Omental fat pad (tissue), 3 donors: ENCODE measurements at regions not wholly inside any gene's neighbourhood (a gene's known extent, or its start where the extent isn't known, plus 50 kb on each side); places are given as distances from the start of the nearest gene placed in this dataset.

Source experiments
- ATAC-seq: fragments of 150-250 bp; one replicate; pipeline ENCODE4 v1.9.1; 2016; ENCODE audit warnings: mild to moderate bottlenecking, moderate library complexity; ENCODE audit not compliant: low FRiP score
- DNase-seq: peaks from one replicate; pipeline ENCODE4 v3.0.0-alpha.2; 2019; ENCODE audit warnings: low spot score
- TF ChIP-seq, protein P1 (sequence below), 3 donors: fragments of 450-650 bp; IDR thresholded peaks; one replicate each; pipeline ENCODE4 v1.5.1; 2016 to 2017; ENCODE audit warnings: antibody characterized with exemption in 3 of 3, mild to moderate bottlenecking in 3 of 3, moderate library complexity in 2 of 3

DNA sequence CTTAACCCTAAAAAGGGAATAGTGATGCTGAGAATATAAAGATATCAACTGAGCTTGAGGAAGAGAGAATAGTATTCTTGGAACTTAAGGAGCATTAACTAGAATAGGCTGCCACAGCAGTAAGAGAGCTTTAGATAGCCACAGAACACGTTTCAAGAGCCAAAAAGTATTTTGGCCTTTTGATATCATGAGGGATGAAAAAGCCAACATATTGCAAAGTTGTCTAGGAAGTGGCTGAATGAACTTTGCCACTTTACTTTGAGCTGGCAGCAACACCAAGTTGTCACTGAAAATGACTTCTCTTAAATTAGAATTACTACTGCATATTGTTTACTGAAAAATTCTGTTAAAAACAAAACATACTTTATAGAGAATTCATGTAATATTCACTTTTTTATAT is 1476.2 kb downstream of the MRPL39 start:
- ATAC-seq (no peak), DNase-seq (no peak)
- TF ChIP-seq, protein P1, sequence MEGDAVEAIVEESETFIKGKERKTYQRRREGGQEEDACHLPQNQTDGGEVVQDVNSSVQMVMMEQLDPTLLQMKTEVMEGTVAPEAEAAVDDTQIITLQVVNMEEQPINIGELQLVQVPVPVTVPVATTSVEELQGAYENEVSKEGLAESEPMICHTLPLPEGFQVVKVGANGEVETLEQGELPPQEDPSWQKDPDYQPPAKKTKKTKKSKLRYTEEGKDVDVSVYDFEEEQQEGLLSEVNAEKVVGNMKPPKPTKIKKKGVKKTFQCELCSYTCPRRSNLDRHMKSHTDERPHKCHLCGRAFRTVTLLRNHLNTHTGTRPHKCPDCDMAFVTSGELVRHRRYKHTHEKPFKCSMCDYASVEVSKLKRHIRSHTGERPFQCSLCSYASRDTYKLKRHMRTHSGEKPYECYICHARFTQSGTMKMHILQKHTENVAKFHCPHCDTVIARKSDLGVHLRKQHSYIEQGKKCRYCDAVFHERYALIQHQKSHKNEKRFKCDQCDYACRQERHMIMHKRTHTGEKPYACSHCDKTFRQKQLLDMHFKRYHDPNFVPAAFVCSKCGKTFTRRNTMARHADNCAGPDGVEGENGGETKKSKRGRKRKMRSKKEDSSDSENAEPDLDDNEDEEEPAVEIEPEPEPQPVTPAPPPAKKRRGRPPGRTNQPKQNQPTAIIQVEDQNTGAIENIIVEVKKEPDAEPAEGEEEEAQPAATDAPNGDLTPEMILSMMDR (IDR thresholded peaks at IDR 0.05) = no peak

DNA sequence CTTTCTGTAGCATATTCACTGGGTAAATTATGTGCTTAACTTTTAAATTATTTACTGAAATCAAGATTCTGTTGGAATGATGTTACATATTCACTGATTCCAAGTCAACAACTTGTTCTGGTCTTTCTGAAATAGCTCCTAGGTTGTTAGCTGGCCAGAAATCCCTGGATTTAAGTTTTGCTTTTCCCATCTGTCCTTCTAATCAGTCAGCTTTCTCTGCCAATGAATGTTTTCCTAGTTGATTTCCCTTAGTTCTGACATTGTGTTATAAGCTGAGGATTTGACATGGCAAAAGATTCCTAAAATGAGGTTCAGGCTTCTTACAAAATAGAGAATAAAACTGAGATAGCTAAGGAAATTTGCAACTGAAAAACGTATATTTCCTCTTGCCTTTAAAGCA is 1479.6 kb downstream of the MRPL39 start:
- no peak for ATAC-seq
- no peak for DNase-seq
- TF ChIP-seq, protein P1 (IDR thresholded peaks at IDR 0.05) = no peak

DNA sequence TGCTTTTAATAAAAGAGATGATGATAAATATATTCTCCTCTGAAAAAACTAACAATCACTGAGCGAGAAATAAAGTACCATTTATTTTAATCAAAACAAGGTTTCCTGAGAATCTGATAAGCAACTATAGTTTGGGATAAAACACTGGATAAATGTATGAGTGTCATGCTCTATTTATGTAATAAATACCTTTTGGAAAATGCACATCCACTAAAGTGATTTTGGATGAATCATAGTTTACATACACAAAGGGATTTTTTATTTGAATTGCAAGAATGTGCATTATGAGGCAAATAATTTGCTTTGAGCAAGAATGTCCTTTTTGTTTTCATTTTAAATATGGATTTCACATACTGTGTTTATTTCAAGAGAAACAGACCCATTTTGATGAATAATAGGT is 1483.5 kb downstream of the MRPL39 start:
- DNase-seq (no peak), ATAC-seq (no peak)
- TF ChIP-seq, protein P1 (IDR thresholded peaks at IDR 0.05) = no peak

DNA sequence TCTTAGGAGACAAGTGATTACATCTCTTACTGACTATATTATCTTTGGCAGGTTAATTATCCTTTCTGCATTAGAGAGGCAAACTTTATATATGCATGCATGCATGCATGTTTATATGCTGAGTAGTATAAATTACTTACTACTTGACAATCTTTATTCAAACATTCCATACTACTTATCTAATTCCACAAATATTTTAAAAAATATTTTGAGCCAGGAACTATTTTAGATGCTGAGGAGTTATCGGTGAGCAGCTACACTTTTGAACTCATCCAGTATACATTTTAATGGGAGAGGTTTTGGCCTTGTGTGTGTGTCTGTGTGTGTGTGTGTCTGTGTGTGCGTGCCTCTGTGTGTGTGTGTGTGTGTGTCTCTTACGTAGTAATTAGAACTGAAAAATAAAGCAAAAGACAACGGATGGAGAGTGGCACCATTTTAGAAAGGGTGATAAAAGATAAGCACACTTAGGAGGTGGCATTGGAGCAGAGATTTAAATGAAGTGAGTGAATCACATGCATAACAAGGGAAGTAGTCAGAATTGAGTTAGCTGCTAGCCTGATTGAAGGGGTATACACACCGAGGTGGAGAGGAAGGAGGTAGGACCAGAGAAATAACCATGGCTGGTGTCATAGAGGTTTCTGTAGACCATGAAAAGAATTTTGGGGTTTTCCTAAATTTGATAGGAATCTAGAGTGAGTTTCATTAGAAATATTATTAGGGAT is 1488.4 kb downstream of the MRPL39 start:
- TF ChIP-seq, protein P1 (IDR thresholded peaks at IDR 0.05) = no peak
- ATAC-seq = no peak

DNA sequence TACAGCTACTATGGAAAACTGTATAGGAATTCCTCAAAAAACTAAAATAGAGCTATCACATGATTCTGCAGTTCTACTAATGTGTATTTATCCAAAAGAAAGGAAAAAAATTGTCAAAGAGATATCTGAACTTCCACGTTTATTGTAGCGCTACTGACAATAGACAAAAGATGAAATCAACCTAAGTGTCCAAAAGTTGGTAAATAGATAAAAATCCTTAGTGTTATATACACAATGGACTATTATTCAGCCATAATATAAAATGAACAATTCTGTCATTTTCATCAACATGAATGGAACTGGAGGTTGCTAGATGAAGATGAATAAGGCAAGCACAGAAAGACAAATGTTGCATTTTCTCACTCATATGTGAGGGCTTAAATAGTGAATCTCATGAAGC is 1492.1 kb downstream of the MRPL39 start:
- TF ChIP-seq, protein P1 (IDR thresholded peaks at IDR 0.05) = no peak
- DNase-seq (no peak), ATAC-seq (no peak)

More for the DNA sequence above, 1488.4 kb downstream of the MRPL39 start:
- no peak for DNase-seq

DNA sequence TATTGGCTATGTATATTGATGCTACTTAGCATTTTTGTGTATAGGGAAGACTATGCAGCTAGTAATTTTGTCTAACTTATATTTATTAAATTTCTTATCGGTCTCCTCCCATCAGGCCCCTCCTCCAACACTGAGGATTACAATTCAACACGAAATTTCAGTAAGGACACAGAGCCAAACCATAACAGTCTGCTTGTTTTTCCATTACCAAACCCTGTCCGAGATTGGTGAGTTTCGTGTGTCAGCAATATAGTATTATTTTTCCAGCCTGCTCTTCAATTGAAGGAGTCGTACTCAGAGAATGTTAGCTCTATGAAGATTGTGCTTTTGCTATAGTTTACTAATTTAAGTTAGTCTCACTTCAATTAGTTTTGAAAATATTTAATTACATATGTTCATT is 1495.3 kb downstream of the MRPL39 start:
- no peak for DNase-seq
- ATAC-seq = no peak
- TF ChIP-seq, protein P1 (IDR thresholded peaks at IDR 0.05) = no peak

DNA sequence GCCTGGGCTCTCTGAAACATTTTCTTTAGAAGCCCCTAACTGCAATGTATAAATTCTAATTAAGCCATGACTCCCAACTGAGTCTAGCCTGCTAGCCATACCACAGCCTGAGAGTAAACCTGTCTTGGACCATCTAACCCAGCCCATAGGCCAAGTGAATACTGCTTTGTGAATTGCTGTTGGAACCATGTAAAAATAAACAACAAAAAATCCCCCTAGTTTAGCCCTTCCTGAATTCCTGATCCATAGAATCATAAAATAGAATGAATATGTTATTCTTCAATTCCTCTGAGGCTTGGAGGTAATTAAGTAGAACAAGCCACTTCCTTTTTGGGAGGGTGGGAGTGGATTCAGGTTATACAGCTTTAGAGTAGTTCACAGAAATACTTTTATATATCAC is 1496.4 kb downstream of the MRPL39 start:
- ATAC-seq (no peak), DNase-seq (no peak)
- TF ChIP-seq, protein P1 (IDR thresholded peaks at IDR 0.05) = no peak
